Left ventricle myocardium inferior (tissue), 1 donor: ENCODE measurements at regions not wholly inside any gene's neighbourhood (a gene's known extent, or its start where the extent isn't known, plus 50 kb on each side); places are given as distances from the start of the nearest gene placed in this dataset.

ENCODE experiments used
- DNase-seq: peaks from one replicate; pipeline ENCODE4 v3.0.0-alpha.2; 2020
- H3K27ac ChIP-seq: fragments of 200-600 bp; replicated peaks from 2 replicates; pipeline ENCODE4 v1.8.0; 2021
- H3K27me3 ChIP-seq: fragments of 200-600 bp; 2 replicates; pipeline ENCODE4 v1.8.0; 2021; ENCODE audit warnings: low read depth
- H3K36me3 ChIP-seq: fragments of 200-600 bp; 2 replicates; pipeline ENCODE4 v1.8.0; 2021
- H3K4me1 ChIP-seq: fragments of 200-600 bp; 2 replicates; pipeline ENCODE4 v1.8.0; 2021
- H3K4me3 ChIP-seq: fragments of 200-600 bp; 2 replicates; pipeline ENCODE4 v1.8.0; 2021; ENCODE audit warnings: mild to moderate bottlenecking, moderate library complexity
- H3K9me3 ChIP-seq: fragments of 200-600 bp; replicated peaks from 2 replicates; pipeline ENCODE4 v1.8.0; 2021
- intact Hi-C: fragments of 100-400 bp; cut with micrococcal nuclease; formaldehyde crosslinking; loops from one replicate; pipeline ENCODE4 v1.11.0; 2022
- TF ChIP-seq, protein P1 (sequence below): fragments of 200-600 bp; IDR thresholded peaks from 2 replicates; pipeline ENCODE4 v1.8.0; 2021; ENCODE audit warnings: antibody characterized with exemption, mild to moderate bottlenecking, borderline replicate concordance
- donor health status: DM: no; HTN: yes; CAD: no; lungs with severe emphysema.

DNA sequence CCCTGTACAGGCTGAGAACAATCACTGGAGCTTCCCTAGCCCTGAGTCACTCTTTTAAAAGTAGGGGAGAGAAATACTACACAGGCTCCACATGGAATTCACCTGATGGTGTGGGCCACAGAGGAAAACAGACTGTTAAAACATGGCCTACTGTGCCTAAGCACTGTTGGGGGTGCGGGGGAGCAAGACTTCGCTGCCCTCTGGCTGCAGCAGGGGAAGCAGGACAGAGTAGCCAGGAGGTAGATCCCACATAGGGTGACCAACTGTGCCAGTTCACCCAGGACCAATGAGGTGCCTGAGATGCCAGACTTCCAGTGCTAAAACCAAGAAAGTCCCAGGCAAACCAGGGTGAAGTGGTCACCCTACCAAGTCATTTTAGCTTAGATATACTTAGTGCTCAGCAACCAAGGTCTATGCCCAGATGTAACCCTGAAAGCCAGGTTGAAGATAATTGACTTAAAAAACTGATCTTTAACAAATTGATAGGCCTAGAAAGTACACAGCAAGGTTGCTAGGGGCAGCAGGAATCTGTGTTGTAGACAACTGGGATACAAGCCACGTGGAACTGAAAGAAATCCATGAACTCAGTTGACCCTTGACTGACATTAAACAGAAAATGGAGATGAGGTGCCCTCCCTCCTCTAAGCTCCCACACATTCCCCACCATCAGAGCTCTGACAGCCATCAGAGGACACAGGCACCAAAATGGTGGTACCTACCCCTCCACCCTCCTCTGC lies 344.2 kb upstream of the PPP2R3A start:
- H3K9me3 ChIP-seq = no peaks in the 10 kb centered on the region
- H3K27ac ChIP-seq = no peak overlapping the region
- intact Hi-C loops = no loop called here
- TF ChIP-seq, protein P1, sequence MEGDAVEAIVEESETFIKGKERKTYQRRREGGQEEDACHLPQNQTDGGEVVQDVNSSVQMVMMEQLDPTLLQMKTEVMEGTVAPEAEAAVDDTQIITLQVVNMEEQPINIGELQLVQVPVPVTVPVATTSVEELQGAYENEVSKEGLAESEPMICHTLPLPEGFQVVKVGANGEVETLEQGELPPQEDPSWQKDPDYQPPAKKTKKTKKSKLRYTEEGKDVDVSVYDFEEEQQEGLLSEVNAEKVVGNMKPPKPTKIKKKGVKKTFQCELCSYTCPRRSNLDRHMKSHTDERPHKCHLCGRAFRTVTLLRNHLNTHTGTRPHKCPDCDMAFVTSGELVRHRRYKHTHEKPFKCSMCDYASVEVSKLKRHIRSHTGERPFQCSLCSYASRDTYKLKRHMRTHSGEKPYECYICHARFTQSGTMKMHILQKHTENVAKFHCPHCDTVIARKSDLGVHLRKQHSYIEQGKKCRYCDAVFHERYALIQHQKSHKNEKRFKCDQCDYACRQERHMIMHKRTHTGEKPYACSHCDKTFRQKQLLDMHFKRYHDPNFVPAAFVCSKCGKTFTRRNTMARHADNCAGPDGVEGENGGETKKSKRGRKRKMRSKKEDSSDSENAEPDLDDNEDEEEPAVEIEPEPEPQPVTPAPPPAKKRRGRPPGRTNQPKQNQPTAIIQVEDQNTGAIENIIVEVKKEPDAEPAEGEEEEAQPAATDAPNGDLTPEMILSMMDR = no peak
- no peaks in the 10 kb centered on the region for H3K36me3 ChIP-seq
- DNase-seq = no peak
- no peak overlapping the region for H3K4me3 ChIP-seq
- H3K4me1 ChIP-seq = no peaks in the 10 kb centered on the region
- H3K27me3 ChIP-seq = no peaks in the 10 kb centered on the region

DNA sequence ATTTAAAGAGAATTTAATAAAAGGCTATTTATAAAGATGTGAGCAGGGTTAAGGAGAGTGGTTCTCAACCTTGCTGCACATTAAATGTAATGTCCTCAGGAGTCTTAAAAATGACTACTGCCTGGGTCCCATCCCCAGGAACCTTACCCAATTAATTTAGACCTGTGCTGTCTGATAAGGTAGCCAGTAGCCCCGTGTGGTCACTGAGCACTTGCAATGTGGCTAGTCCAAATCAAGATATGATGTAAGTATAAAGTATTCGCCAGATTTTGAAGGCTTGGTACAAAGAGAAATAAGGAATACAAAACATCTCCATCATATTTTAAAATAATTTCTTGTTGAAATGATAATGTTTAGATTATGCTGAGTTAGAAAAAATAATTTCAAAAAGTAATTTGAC lies 343.3 kb upstream of the PPP2R3A start:
- TF ChIP-seq, protein P1 = no peak
- Histone ChIP-seq H3K4me1 (no peaks in the 10 kb centered on the region), H3K4me3 (no peak overlapping the region), H3K27ac (no peak overlapping the region), H3K36me3 (no peaks in the 10 kb centered on the region), H3K27me3 (peaks cover under 1% of the 10 kb centered on the region), H3K9me3 (no peaks in the 10 kb centered on the region)
- intact Hi-C loops = no loop called here
- DNase-seq = no peak

DNA sequence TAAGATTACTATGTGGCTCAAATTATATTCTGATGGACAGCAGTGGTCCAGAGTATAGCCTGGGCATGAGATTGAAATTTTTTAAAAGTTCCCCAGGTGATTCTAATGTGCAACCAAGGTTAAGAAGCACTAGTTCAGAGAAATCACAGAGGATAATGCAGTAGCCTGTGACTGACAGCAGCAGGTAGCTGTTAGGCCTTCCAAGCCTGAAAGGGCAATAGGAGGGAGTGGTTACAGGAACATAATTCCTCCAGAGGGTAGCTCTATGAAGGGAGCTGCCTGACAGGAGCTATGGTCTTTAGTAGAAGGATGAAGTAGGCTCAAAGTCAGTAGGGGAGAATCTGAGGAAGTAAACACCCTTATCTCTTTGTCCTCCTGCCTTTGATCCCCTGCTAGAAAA lies 342.9 kb upstream of the PPP2R3A start:
- intact Hi-C loops = no loop called here
- Histone ChIP-seq H3K36me3 (no peaks in the 10 kb centered on the region), H3K27me3 (peaks cover 5% of the 10 kb centered on the region), H3K27ac (no peak overlapping the region), H3K4me1 (no peaks in the 10 kb centered on the region), H3K9me3 (no peaks in the 10 kb centered on the region), H3K4me3 (no peak overlapping the region)
- no peak for DNase-seq
- TF ChIP-seq, protein P1 = no peak

DNA sequence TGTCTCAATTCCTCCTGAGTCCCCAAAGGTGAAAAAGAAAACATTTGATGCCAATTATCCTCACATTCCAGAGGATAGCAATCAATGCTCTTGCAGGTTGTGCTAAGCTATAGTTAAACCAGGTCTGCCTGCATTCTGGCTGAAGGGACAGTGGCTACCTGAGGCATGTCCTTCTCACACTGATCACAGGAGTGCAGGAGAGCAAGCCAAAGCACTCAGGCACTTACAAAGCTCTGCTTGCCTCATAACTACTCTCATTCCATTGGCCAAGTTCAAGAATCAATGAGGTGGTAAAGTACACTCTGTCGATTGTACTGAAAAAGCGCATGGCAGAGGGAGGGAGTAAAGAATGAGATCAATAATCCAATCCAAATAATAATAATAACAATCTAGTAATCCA lies 342.0 kb upstream of the PPP2R3A start:
- TF ChIP-seq, protein P1 = no peak
- no peaks in the 10 kb centered on the region for H3K4me1 ChIP-seq
- H3K27ac ChIP-seq = no peak overlapping the region
- no peak for DNase-seq
- intact Hi-C loops = no loop called here
- no peaks in the 10 kb centered on the region for H3K36me3 ChIP-seq
- peaks cover 14% of the 10 kb centered on the region for H3K27me3 ChIP-seq
- no peak overlapping the region for H3K4me3 ChIP-seq
- no peaks in the 10 kb centered on the region for H3K9me3 ChIP-seq

DNA sequence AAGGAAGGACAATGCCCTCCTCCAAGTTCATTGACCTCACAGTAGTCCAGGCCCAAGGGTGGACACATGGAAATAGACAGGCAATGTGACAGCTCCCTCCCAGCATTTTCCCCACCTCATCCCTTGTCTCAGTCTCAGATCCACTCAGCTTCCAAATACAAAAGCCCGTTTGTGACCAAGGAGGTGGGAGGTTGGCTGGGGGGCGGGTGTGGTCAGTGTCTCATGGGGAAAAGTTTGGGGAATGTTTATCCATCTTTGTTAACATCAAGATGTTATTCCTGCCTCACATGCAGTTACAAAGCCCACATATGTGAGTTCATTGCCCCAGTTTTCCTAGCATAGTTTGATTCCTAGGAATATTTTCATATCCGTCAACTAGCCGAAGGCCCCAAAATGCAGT lies 338.5 kb upstream of the PPP2R3A start:
- TF ChIP-seq, protein P1 = no peak
- no peaks in the 10 kb centered on the region for H3K36me3 ChIP-seq
- intact Hi-C loops = no loop called here

More for the DNA sequence above, 338.5 kb upstream of the PPP2R3A start:
- Histone ChIP-seq H3K27ac (no peak overlapping the region), H3K4me3 (no peak overlapping the region), H3K4me1 (no peaks in the 10 kb centered on the region), H3K27me3 (peaks cover 27% of the 10 kb centered on the region), H3K9me3 (no peaks in the 10 kb centered on the region)
- DNase-seq = no peak
